ENCODE measurements at regions not wholly inside any gene's neighbourhood (a gene's known extent, or its start where the extent isn't known, plus 50 kb on each side); places are given as distances from the start of the nearest gene placed in this dataset.

DNA sequence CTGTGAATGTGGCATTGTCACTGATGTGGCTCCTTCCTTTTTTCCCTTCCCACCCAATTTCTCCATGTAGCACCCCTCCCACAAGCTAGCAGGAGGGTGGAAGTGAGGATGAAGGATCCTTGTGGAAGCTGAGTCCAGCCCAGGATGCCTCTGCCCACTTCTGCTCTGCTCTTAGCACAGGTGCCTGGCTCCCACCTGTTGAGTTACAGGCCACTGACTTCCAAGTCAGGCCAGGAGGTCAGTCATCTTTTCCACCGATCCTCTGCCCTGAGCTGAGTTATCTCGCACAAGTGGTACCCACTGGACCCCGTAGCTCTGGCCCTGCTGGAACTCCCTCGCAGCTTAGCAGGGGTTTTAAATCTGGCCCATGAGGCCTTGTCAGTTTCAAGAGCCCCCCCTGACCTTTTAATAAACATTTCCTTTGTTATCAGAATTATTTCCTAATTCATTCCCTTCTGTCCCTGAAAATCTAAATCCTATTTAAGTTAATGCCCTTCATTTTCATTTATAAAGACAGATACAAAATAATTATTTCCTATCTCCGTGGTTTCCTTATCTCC, 125.3 kb upstream of the CADM1 start:
- no peak for FAIRE-seq
- Histone ChIP-seq H3K4me2 (ENCODE audit: low read depth, low read length) (no peak overlapping the region), H4K20me1 (ENCODE audit: insufficient read depth, low read length) (no peaks in the 10 kb centered on the region), H3K79me2 (ENCODE audit: insufficient read depth, low read length) (no peaks in the 10 kb centered on the region), H2AFZ (ENCODE audit: low read length) (no peak overlapping the region), H3K4me1 (ENCODE audit: insufficient read depth, low read length) (peaks cover 16% of the 10 kb centered on the region), H3K9me3 (ENCODE audit: low read length) (no peaks in the 10 kb centered on the region), H3K4me3 (replicated peaks in 1 of 3; ENCODE audit: insufficient read depth in 1 of 3, low read depth in 2 of 3, low read length in 3 of 3) (no peak overlapping the region), H3K27ac (ENCODE audit: extremely low read length, insufficient read depth, low read length) (no peak overlapping the region), H3K36me3 (replicated peaks in 1 of 2; ENCODE audit: control insufficient read depth in 1 of 2, insufficient read depth in 2 of 2, low read length in 2 of 2) (no peaks in the 10 kb centered on the region), H3K9ac (ENCODE audit: insufficient read depth, low read depth, low read length) (no peak overlapping the region), H3K27me3 (ENCODE audit: control insufficient read depth in 1 of 2, insufficient read depth in 2 of 2, low read length in 2 of 2) (peaks cover 0 to 9% of the 10 kb centered on the region in 2 experiments; a peak in 1 of 5 replicates)
- no peak for ATAC-seq
- intact Hi-C loops (cut with micrococcal nuclease; ENCODE audit: unreplicated experiment): no loop called here
- no TSS peak for BruUV-seq (replicated peaks)
- in situ Hi-C loops (cut with HindIII; ENCODE audit: extremely low pct_ligation_motif_present, low pct_unique_long_range_greater_than_20kb): no loop called here
- ChIA-PET POLR2A (no interaction called here), CTCF (ENCODE audit: low intra/inter-chr PET ratio, low total read pairs) (no interaction called here)
- WGBS (ENCODE audit: low lambda C conversion rate): 35% methylated on average over 5 of the region's 5 CpGs
- no peak for DNase-seq (ENCODE audit: low spot score)
- TF ChIP-seq ZEB1 (IDR thresholded peaks at IDR 0.05; ENCODE audit: insufficient replicate concordance, low read depth) (no peak), TBX2 (CRISPR knock-in tag; IDR thresholded peaks at IDR 0.05; ENCODE audit: borderline replicate concordance) (no peak), SP4 (CRISPR knock-in tag; IDR thresholded peaks at IDR 0.05) (no peak)
- TF ChIP-seq, protein P1, sequence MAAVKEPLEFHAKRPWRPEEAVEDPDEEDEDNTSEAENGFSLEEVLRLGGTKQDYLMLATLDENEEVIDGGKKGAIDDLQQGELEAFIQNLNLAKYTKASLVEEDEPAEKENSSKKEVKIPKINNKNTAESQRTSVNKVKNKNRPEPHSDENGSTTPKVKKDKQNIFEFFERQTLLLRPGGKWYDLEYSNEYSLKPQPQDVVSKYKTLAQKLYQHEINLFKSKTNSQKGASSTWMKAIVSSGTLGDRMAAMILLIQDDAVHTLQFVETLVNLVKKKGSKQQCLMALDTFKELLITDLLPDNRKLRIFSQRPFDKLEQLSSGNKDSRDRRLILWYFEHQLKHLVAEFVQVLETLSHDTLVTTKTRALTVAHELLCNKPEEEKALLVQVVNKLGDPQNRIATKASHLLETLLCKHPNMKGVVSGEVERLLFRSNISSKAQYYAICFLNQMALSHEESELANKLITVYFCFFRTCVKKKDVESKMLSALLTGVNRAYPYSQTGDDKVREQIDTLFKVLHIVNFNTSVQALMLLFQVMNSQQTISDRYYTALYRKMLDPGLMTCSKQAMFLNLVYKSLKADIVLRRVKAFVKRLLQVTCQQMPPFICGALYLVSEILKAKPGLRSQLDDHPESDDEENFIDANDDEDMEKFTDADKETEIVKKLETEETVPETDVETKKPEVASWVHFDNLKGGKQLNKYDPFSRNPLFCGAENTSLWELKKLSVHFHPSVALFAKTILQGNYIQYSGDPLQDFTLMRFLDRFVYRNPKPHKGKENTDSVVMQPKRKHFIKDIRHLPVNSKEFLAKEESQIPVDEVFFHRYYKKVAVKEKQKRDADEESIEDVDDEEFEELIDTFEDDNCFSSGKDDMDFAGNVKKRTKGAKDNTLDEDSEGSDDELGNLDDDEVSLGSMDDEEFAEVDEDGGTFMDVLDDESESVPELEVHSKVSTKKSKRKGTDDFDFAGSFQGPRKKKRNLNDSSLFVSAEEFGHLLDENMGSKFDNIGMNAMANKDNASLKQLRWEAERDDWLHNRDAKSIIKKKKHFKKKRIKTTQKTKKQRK (IDR thresholded peaks at IDR 0.05; ENCODE audit: low read length): no peak

Data from HepG2 (cell line).